NCI-H69 (cell line): ENCODE measurements at regions not wholly inside any gene's neighbourhood (a gene's known extent, or its start where the extent isn't known, plus 50 kb on each side); places are given as distances from the start of the nearest gene placed in this dataset.
A peak's percentile ranks its signal among the peaks of the same experiment; 100 is the strongest.
"Not testable (repeated sequence)": the region's sequence is repeated elsewhere in the genome, so short reads cannot be mapped to it uniquely, and the experiment has no call there.

Experiments used
- DNase-seq: peaks from one replicate; lab custom pipeline; 2025; lab: John Stamatoyannopoulos, UW

DNA sequence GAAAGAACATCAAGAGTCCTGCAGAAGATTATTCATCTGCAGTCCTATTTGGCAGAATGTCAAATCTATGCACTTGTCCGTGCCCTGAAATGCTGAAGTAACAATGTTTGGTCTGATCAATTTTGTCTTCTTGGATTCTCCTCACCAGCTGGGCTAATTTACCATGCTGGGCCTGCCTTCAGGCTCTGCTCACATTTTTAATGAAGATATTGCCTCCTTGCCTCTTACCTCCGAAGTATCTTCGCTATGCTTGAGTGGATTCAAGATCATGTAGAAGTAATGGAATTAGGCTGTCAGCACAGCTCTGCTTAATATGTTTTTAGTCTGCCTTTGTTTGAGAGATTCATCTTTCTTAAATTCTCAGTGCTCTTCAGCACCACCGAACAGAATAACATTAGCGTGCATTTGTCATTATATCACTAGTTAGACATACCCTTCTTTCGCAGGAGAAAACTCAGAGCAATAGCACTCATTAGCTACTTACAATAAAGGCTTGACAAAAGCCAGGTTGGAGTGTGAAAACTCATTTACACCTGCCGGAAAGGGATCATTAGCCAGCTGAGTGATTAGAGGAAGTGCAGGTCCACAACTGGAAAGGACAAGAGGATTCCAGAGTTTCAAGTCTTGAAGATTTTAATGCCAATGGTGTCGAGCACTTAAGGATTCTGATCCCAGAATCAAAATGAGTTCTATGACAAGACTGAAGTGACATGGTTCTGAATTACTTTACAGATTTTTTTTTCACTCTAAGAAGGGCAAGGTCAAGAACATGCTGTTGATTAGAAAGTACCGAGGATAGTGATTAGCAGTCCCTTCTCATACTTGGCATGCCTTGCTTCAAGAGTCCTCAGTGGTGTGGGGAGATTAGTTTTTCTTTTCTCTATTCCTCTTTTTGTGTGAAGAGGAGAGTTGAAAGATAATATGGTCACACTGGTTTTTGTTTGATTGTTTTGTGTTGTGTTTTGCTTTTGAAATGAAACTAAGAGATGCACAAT, 405.6 kb upstream of the TOM1L1 start:
- DNase-seq = no peak

DNA sequence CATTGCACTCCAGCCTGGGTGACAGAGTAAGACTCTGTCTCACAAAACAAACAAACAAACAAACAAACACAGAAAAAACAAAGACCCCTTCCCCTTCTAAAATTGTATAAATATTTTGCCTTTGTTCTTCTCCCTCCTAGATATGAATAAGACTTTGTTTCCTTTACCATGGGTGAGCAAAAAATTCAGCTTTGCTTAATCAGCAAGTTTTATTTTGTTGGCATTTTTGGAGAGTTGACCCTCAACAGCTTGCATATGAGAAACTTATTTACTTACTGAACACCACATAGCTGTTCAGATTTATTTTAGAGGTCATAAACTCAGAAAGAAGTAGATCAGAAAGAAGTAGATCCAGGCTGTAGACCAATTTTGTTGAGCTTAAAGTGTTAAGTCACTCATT, 395.2 kb upstream of the TOM1L1 start:
- DNase-seq = no peak

DNA sequence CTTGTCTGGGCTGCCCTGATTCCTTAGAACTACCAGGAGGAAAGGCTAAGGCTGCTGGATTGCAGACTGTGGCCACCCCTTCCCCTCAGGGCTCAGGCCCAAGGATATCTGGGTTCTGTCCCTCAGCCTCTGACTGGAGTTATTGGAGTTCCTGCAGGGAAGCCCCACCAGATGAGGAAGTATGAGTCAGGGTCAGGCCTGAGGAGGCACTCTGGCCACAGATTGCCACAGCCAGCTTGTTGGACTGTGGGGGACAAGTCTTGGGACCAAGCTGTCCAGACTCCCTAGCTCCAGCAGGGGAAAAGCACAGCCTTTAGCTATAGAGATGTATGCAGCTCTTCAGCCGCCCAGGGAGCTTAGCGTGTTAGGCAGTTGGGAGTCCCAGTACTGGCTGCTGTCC, 381.9 kb upstream of the TOM1L1 start:
- DNase-seq = no peak

DNA sequence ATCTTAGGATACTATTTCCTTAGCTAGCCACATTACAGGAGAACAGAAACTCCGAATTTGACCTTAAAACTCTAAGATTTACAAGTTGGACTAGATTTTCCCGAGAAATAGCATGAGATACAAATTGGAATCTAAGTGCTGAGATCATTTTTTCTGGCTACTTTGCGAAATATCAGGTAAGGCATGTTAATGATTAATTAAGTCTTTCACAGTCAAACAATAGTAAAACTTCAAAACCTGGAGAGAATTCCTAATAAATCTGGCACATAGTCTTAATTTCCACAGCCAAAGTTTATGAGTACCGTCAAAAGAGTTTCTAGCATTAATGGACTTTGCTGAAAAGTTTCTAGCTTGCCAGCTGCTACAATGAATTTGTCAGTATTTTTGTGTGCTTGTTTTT, 379.5 kb upstream of the TOM1L1 start:
- DNase-seq = no peak

DNA sequence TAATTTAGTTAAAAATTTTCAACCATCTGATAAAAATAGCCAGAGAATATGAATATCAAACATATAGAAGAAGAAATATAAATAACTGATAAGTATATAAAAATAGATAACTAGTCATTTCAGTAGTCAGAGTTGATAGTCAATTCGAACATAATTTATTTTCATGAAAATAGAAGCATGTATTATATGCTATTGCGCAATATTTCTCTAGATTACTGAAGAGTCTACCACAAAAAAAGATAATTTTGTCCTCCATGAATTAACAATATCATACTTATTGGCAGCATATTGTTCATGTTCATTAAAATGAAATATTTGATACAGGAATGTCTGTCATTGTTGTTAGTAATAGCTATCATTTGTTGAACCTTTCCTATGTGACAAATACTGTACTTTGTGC, 376.2 kb upstream of the TOM1L1 start:
- DNase-seq = no peak

DNA sequence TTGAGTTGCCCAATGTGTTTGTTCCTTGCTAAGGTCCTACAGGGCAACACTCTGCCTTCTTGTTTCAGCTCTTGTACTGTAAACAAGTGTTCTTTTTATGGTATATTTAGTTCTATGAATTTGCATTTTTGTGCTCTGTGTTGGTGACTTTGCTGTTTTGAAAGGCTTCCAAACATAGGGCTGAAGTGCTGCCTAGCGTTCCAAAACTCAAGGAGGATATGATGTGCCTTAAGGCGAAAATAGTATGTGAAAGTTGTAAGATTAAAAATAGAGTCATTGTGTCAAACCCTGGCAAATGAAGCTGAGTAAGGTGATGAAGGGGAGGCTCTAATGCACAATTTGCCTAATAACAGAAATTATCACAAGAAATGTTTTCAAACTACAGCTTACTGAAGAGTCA, 372.7 kb upstream of the TOM1L1 start:
- DNase-seq = no peak

DNA sequence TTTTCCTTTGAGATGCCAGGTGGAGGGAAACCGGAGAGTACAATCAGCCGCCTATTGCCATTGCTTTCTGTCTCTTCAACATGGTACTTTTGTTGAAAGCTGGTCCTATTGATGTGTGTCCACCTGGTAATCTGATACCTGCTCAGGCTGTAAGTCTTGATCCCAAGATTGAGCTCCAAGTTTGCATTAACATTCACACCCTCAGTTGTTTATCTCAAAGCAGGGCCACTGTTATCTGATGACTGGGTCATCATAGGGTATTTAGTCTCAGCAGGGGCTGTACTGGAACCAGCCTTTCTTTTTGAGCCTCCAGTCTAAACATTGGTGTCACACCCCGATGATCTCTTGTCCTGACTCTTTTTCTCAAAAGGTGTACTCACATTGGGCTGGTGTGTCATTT, 370.3 kb upstream of the TOM1L1 start:
- DNase-seq = no peak

DNA sequence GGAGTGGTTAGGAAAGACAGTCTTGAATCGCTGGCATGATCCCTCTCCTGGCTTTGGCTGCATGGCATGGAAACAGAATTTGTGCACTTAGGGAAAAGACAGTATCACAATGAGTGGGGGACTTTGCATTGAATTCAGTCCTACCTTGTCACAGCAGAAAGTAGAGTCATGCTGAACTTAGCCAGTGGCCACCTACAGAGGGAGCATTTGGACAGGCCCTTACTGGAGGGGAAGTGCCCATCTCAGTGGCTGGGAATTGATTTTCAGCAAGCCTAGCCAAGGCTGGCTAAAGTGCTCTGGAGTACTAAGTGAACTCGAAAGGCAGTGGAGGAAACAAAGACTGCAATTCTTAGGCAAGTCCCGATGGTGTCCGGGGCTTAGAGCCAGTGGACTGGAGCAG, 364.3 kb upstream of the TOM1L1 start:
- DNase-seq = no peak

DNA sequence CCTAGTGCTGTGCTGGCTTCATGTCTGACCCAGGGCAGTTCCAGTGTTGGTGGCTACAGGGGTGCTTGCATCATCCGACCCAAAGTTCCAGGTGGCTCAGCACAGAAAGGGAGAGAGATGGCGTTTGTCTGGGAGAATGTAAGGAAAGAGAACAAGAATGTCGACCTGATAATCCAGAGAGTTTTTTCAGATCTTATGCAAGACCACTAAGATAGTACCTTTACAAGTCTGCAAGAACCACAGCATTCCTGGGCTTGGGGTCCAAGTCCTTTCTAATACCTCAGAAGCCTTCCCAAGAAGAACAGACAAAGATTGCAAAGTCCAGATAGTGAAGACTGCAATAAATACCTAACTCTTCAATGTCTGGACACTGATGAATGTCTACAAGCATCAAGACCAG, 363.0 kb upstream of the TOM1L1 start:
- no peak for DNase-seq

DNA sequence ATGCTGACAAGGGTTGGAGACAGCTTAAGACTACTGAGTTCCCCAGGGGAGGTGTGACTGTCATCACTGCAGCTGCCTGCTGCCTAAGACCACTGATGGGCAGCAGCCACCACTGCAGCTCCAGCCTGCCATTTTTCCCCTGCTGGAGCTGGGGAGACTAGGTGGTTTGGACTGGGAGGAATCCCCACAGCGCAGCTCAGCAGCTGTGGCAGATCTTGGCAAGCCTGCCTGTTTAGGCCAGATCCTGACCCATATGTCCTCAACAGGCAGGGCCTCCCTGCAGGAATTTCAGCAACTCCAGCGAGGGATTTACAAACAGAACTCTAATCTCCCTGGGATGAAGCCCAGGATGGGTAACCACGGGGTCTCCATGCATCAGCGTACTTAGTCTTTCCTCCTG, 356.4 kb upstream of the TOM1L1 start:
- no peak for DNase-seq

DNA sequence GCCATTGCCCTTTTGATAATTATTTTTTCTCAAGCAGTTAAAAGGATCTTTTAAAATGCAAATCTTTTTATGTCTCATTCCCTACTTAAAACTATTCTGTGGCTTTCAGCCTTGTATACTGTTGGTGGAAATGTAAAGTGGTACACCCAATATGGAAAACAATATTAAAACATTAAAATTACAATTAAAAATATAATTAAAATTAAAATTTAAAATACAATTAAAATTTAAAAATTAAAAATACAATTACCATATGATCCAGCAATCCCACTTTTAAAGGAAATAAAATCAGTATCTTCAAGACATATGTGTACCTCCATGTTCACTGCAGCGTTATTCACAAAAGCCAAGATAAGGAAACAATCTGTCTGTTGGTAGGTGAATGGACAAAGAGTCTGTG, 340.8 kb upstream of the TOM1L1 start:
- DNase-seq = no peak

DNA sequence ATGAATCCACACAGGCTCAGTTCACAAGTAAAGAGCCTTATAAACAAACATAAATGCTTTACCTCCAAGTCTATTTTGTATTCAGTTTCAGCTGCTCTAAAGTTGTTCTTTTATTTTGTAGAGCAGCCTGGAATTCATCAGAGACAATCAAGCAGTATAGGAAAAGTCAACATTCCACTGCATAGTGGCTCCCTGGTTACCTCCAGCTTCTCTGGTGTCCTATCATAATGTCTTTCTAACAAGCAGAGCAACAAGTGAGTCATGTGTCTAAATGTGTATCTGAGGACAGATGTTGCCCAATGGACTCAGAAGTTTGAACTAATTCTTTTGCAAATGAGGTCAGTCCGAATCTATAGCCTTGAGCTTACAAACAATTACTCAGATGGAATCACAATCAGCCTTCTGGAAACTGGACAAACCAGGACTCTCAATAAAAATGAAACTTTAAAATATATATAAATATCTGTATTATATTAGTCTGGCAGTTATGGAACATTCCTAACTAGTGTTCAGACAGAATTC, 292.0 kb upstream of the TOM1L1 start:
- no peak for DNase-seq

DNA sequence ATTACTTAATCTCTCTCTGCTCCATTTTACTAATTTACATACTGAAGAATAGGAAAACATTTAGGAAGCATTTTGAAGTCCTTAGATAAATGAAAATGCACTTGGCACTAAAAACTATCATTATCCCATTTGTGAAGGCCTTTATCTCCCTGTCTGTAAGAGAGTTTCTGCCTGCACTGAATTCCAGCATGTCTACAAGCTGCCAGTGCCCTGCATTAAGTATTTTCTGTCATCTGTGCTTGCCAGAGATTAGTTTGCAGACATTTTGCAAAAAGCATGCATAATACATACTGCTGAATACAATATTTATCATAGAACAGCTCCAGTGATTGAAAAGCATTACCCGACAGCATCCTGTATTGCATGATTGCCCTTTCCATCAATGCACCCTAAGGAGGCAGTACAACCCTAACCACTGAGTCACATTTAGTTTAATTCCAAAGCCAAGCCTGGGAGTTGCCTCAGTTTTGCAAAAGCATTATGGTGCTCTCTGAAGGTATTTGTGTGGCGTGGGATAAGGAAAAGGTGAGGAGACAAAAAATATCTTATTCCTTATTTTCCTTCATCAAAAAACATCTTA, 280.2 kb upstream of the TOM1L1 start:
- DNase-seq = no peak

DNA sequence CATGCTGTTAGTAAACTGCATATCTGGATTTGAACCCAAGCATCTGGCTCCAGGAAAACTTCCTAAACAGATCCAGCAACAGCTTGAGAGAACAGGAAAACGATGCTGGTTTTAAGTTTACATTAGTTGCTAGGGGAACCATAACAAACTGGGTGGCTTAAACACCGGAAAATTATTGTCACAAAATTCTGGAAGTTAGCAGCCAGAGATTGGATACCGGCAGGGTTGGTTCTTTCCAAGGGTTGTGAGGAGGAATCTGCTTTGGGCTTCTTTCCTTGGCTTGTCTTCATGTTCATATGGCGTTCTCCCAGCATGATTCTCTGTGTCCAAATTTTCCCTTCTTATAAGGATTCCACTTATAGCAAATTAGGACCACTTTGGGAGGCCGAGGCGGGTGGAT, 276.9 kb upstream of the TOM1L1 start:
- DNase-seq = no peak

DNA sequence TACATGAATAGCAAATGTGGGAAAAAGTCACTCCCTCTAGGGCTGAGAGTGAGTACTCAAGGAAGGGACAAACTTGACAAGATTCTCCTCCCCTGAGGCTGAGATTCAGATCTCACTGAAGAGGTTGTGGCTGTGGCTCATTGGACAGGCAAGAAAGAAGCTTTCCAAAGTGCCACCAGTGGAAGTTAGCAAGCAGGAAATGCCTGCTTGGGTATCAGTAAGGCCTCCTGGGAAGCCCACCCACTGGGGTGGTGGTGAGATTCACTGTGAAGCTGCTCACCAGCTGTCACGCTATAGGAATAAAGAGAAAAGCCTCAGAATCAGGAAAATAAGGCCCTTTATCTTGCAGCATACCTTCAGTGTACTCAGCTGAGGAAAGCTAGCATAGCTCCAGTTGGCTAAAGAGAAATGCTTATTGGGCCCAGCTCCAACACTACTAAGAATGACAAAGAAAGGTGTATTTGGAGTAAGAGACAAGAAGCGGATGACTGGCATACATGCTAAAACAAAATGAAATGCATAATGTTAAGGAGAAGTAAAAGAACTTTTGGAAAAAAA, 274.4 kb upstream of the TOM1L1 start:
- no peak for DNase-seq

DNA sequence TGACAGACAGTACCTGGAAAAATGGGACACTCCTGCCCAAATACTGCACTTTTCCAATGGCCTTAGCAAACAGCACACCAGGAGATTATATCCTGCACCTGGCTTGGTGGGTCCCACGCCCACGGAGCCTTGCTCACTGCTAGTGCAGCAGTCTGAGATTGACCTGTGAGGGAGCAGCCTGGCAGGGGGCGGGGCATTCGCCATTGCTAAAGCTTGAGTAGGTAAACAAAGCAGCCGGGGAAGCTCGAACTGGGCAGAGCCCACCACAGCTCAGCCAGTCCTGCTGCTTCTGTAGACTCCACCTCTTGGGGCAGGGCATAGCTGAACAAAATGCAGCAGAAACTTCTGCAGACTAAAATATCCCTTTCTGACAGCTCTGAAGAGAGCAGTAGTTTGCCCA, 261.2 kb upstream of the TOM1L1 start:
- DNase-seq = not testable (repeated sequence)

DNA sequence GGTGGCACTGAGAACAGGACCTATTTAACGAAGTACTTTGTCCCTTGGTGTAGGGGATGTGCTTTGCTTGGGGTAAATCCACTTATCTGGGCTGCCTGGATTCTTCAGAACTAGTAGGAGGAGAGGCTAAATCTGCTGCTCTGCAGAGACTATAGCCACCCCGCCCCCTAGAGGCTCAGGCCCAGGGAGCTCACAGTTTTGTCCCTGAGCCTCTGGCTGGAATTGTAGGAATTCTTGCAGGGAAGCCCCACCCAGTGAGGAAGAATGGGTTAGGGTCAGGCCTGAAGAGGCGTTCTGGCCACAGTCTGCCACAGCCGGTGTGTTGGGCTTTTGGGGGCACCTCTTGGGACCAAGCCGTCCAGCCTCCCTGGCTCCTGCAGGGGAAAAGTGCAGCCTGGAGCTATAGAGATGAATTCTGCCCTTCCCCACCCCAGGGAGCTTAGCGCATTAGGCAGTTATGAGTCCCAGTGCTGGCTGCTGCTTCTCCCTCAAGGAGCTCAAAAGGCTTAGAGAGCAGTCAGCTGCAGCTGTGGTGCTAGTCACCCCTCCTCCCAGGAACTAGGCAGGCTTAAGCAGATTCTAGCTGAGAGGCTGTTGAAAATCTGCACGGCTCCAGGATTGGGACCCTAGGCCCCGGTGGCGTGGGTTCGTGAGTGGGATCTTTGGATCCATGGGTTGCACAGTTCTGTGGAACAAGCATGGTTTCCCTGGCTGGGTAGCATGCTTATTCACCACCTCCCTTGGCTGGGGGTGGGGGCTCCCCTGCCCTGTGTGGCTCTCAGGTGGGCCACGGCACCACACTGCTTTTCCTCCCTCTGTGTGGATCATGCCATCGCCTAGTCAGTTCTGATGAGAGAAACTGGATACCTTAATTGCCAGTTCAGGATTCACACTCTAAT, 237.4 kb upstream of the TOM1L1 start:
- no peak for DNase-seq

DNA sequence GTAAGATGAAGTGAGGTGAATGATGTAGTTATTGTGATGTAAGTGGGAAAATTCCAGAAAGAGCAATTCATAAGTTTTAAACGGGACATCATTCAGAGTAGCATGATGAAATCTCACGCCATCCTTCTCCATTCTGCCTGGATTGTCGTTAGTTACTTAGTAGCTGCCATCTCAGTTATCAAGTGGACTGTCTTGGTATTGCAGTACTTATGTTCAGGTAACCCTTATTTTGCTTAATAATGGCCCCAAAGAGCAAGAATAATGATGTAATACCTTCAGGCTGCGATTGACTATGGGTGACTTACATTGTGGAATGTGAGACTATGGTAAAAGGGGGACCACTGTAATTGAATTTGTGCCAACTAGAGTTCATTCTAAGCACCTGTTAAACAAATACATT, 234.1 kb upstream of the TOM1L1 start:
- DNase-seq = no peak

DNA sequence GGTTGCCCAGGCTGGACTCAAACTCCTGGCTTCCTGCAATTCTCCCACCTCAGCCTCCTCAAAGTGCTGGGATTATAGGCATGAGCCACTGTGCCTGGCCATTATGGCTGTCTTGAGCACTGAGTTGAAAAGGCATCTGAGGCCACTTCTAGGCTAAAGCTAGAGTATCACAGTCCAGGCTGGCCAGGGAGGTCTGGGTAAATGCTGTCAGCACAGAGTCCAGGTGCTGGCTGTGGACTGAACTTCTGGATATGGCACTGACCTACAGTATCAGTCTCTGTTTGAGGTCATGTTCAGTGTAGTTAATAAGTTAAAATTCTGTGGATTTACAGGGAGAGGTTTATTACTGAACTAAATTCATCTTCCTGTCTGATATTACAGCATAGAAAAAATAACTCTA, 222.5 kb upstream of the TOM1L1 start:
- DNase-seq = no peak

DNA sequence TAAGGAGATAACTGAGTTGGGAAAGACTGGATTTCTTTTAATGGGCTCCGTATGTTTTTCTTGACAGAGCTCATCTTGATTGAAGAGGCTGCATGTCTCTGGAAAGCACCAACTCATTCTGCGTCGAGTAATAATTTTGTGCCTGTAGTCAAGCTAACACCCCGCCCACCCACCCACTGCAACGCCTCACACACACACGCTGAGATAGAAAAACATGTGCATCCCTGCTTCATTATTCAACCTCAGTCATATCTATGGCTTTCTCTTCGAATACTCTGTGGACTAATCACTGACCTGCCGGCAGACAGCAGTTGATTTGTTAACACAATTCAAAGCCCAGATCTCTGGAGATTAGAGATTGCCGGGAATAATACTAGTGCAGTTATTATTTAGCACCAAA, 220.2 kb upstream of the TOM1L1 start:
- DNase-seq = no peak

DNA sequence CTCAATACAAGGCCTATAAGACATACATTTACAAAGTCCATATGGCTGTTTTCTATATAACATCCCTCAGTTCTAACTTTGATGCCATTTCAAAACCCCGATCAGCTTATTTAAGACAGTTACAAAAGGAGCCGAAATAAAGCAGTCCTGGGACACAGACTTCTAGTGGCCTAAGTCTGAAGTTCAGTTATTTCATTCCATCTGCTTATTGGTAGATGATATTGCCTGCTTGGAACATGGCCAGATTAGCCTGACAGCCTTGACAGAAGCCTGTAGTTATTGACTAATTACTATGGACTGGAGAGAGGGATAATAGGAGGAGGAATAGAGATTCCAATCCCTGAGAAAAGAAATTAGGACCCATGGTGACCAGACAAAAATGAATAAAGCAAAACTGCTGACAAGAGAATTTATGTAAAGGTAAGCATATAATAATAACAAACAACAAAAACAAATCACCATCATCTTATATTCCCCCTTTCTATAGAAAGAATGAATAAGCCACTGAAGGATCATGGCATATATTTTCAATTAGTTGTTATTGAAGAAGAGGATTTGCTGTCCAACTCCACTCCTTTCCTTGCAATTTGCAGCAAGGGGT, 206.3 kb upstream of the TOM1L1 start:
- DNase-seq = peak; percentile 4

DNA sequence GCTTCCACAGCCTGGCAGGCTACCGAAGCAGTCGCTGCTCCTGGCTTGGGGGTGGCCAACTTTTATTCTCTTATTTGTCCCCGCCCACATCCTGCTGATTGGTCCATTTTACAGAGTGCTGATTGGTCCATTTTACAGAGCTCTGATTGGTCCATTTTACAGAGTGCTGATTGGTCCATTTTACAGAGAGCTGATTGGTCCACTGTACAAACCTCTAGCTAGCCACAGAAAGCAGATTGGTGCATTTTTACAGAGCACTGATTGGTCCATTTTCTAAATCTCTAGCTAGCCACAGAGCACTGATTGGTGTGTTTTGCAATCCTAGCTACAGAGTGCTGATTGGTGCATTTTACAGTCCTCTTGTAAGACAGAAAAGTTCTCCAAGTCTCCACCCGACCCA, 187.9 kb upstream of the TOM1L1 start:
- DNase-seq = not testable (repeated sequence)
